ENCODE measurements at regions not wholly inside any gene's neighbourhood (a gene's known extent, or its start where the extent isn't known, plus 50 kb on each side); places are given as distances from the start of the nearest gene placed in this dataset.

- no peak for DNase-seq
Observed at GRCh38 chr13:95502216-95502615, 50.3 kb upstream of the CLDN10 start.

Measured in islet precursor cell (in vitro differentiated cells).